NCI-H82 treated with DMSO at 0.1 percent for 48 hours (cell line): ENCODE measurements at regions not wholly inside any gene's neighbourhood (a gene's known extent, or its start where the extent isn't known, plus 50 kb on each side); places are given as distances from the start of the nearest gene placed in this dataset.

Experiments used
- DNase-seq: peaks from one replicate; lab custom pipeline; 2025; ENCODE audit not compliant: unreplicated experiment; lab: John Stamatoyannopoulos, UW

DNA sequence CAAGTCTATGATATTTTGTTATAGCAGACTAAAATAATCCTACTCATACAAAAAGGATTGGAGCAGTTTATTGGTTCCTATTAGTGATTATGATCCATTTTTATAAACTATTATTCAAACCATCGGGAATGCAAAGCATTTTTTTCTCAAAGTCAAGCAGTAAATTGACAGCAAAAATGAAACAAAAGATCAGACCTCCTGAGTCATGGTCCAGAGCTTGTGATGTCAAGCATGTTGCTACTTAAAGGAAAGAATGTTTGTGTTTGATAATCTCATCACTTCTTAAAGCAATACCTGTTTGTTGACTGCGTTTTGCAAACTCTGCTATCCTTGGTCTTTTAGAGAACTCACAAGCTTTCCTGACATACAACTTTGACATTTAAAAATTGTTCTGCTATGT, 204.4 kb downstream of the SAMD5 start:
- DNase-seq = no peak

DNA sequence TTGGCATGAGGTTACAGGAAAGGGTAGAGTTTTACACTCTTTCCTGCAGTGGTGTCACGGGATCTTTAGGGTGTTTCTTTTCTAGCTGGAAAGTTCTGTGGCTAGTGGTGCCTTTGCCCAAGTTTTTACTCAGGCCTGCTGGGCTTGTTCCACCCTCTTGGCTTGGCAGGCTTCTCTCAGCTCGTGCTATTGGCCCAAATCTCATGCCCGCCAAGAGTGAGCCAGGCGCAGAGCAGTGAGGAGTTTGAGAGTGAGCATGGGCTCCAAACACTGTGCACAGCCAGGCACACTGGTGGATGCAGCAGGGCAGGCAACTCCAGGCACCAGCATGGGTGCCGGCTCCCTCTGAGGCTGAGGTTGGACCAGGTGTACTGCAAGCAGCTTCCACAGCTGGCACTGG, 206.5 kb downstream of the SAMD5 start:
- no peak for DNase-seq

DNA sequence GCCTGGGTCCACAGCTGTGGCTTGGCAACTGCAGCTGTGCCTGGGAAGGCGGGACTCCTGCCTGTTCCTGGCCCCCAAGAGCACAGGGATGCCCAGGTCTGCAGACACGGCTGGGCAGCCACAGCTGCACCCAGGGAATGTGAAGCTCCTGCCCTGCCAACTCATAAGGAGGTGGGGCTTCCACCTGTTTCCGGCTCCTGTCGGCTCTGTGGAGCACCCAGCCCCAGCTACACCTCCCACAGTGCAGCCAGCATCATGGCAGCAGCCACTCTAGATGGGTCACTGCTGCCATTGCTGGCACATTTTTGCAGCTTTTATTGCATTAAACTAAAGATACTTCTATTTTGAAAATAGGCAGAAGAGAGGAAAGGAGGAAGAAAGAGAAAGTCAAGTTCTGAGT, 207.9 kb downstream of the SAMD5 start:
- DNase-seq = no peak

- DNase-seq = no peak
These were observed 209.5 kb downstream of the SAMD5 start for GRCh38 chr6:147717991-147718390.

DNA sequence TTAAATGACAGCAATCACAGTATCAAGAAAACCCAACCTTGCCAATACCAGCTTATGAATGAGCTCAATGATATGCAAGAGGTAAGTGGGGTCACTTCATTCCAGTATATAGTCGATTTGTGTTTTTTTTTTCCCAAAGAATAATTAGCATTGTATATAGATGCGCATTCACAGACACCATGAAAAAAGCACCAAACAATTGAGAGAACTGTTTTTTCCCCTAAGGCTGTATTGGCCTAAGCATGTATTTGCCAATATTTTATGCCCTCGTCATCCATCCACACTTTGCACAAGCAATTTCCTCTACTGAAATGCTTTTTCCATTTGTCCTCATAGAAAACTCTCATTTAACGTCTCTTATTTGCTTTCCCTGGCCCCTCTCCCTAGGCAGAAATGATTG, 213.7 kb downstream of the SAMD5 start:
- DNase-seq = no peak

- no peak for DNase-seq
These were observed 216.0 kb downstream of the SAMD5 start for GRCh38 chr6:147724454-147724853.

- no peak for DNase-seq
These were observed 217.9 kb downstream of the SAMD5 start for GRCh38 chr6:147726342-147726741.

DNA sequence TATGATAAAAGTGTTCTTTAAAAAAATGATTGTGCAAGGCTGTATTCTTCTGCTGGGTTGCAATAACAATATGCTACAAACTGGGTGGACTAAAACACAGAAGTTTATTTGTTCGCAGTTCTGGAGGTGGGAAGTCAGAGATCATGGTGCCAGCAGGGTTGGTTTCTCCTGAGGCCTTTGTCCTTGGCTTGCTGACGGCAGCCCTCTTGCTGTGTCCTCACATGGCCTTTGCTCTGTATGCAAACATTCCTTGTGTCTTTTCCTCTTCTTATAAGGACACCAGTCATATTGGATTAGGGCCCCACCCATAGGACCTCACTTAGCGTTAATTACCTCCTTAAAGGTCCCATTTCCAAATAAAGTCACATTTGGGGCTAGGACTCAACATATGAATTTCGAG, 220.4 kb downstream of the SAMD5 start:
- no peak for DNase-seq

DNA sequence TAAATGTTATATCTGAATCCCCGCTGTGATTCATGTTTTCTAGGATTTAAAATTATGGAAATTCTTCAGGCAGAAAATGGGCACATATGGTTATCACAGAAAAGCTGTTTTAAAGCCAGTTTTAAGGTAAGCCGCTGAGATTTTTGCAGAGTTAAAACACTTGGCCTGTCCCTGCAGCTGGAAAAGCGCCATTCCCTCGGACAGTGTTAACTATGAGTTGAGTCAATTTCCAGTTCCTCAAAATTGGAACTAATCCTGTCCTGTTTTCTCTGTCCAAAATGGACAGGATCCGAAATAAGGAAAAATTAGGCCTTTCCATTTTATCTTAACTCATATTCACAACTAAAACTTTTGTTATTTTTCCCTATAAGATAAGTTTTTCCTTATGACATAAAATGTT, 225.2 kb downstream of the SAMD5 start:
- DNase-seq = no peak

DNA sequence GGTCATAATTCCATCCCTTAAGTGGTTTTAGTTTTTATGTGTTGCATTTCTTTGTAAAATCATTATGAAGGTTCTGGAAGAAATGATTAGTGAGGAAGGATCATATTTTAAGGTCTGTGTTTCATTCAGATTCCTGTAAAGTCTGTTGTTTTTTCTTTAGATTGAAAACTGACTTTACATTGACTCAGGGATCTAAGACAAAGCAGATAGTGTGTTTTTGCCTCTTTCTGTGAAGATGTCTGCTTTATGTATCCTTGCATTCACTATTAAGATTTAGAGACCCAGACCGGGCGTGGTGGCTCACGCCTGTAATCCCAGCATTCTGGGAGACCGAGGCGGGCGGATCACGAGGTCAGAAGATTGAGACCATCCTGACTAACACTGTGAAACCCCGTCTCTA, 225.7 kb downstream of the SAMD5 start:
- DNase-seq = no peak

DNA sequence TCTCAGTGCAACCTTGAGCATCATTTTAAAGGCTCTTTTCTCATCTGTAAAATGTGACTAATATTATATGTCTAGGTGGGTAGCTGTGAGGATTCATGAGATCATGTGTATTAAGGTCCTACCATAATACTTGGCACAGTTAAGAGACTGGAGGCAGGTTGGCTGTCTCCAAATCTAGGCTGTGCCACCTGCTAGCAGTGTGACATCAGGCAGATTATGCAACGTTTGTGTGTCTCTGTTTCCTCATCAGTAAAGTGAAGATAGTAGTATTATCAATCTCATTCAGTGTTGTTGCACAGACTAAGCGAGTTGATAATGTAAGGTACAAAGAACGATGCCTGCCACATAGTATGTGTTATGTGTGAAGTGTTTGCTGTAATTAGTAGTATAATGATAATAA, 227.4 kb downstream of the SAMD5 start:
- no peak for DNase-seq

- no peak for DNase-seq
These were observed 228.6 kb downstream of the SAMD5 start for GRCh38 chr6:147737115-147737514.

- no peak for DNase-seq
These were observed 229.6 kb downstream of the SAMD5 start for GRCh38 chr6:147738099-147738498.

DNA sequence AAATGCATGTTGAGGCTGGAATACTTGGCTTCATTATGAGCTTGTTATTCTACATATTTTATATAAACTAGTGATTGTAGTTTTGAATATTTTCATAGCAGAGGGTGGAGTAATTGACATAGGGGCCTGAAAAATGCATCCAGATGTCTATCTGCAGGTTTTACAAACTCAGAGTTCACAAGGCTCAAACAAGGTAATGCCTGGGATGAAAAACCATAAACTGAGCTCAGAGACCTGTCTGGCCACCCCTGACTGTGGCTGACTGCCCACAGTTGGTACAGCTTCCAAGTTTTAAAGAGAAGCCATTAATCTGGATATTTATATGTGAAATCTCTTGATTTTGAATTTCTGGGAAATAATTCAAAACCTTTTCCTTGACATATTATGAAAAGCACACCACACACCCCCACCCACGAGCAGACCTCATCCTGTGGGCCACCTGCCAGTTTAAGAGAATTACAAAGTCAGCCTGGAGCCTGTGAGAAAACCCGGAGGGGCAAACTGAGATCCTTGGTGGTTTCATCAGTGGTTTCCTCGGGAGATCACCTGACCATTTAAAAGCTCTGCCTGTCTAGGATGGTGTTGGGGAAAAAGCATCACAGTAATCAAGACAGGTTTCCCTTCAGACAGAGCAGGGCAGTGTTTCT, 230.1 kb downstream of the SAMD5 start:
- DNase-seq = no peak

GRCh38 chr6:147740326-147740725, 231.8 kb downstream of the SAMD5 start:
- DNase-seq = no peak

GRCh38 chr6:147740916-147741315, 232.4 kb downstream of the SAMD5 start:
- no peak for DNase-seq

GRCh38 chr6:147741389-147741788, 232.9 kb downstream of the SAMD5 start:
- DNase-seq = no peak

DNA sequence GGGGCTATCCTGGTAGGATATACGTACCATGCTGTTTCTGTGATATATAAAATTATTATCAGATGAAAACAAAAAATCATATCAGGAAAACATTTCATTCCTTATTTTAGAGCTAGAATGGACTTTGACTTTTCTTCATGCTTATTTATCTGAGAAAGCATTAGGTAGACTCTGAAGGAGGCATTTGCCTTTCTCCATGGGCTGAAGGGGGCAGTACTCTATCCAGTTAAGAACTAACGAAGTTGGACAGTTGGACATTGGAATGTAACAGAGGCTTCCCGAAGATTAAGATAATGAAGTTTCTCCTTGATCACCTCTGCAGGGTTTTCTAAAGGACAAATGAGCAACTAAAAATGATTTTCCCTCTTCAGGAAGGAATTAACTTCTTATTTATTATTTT, 233.9 kb downstream of the SAMD5 start:
- DNase-seq = no peak

- no peak for DNase-seq
These were observed 235.5 kb downstream of the SAMD5 start for GRCh38 chr6:147744012-147744411.

DNA sequence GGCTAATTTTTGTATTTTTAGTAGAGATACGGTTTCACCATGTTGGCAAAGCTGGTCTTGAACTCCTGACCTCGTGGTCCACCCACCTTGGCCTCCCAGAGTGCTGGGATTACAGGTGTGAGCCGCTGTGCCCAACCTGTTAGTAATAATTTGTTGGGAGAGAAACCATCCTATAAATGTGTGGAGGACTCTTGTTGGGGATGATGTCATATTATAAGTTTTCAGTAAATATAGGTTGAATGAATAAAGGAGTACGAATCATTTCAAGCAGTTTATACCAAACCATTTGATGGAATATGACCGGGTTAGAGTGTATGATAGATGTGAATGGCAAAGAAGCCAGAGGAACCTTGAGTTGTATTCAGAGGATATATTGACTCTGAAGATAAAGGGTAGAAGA, 240.8 kb downstream of the SAMD5 start:
- no peak for DNase-seq

DNA sequence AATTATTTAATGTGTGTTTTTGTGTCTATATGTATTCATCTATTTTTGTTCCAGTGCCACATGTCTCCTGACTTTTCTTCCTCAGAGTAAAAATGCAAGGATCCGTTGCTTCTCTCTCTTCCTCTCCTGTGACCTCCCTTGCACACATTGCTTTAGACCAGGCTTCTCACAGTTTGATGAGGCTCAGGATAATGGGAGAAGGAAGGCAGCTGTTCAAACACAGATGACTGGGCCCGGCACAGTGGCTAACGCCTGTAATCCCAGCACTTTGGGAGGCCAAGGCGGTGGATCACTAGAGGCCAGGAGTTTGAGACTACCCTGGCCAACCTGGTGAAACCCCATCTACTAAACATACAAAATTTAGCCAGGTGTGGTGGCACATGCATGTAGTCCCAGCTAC, 241.9 kb downstream of the SAMD5 start:
- no peak for DNase-seq

- DNase-seq = no peak
These were observed 242.7 kb downstream of the SAMD5 start for GRCh38 chr6:147751232-147751631.

- DNase-seq = no peak
These were observed 244.4 kb downstream of the SAMD5 start for GRCh38 chr6:147752689-147753403.
